Lower leg skin (tissue), 4 donors: ENCODE measurements at regions not wholly inside any gene's neighbourhood (a gene's known extent, or its start where the extent isn't known, plus 50 kb on each side); places are given as distances from the start of the nearest gene placed in this dataset.
"Not testable (repeated sequence)": the region's sequence is repeated elsewhere in the genome, so short reads cannot be mapped to it uniquely, and the experiment has no call there.

Experiments
- DNase-seq, 2 donors: peaks; one replicate each; pipeline ENCODE4 v3.0.0-alpha.2; 2019; ENCODE audit warnings: low spot score in 2 of 2
- H3K4me3 ChIP-seq: fragments of 200-600 bp; sonication (generic); 2 replicates; pipeline ENCODE4 v1.5.1; 2017; ENCODE audit warnings: mild to moderate bottlenecking, low read depth; ENCODE audit not compliant: poor library complexity, severe bottlenecking
- POLR2A ChIP-seq, 2 donors: fragments of 450-650 bp; IDR thresholded peaks; one replicate each; pipeline ENCODE4 v1.6.1; 2016 to 2017; ENCODE audit warnings: antibody characterized with exemption in 2 of 2, mild to moderate bottlenecking in 1 of 2, moderate library complexity in 1 of 2
- WGBS, 2 donors: methylation state at CpG; one replicate each; pipeline ENCODE4 v1.1.5; 2018; 5-methylcytosine and 5-hydroxymethylcytosine counted together
- intact Hi-C: fragments of 100-400 bp; cut with DNase I; formaldehyde crosslinking; loops from one replicate; pipeline ENCODE4 v1.15.0; 2023; ENCODE audit warnings: low total_unique reads
- TF ChIP-seq, protein P1 (sequence below), 3 donors: fragments of 450-650 bp; IDR thresholded peaks; one replicate each; pipeline ENCODE4 v1.5.1; 2016; ENCODE audit warnings: antibody characterized with exemption in 3 of 3, mild to moderate bottlenecking in 3 of 3, moderate library complexity in 2 of 3

DNA sequence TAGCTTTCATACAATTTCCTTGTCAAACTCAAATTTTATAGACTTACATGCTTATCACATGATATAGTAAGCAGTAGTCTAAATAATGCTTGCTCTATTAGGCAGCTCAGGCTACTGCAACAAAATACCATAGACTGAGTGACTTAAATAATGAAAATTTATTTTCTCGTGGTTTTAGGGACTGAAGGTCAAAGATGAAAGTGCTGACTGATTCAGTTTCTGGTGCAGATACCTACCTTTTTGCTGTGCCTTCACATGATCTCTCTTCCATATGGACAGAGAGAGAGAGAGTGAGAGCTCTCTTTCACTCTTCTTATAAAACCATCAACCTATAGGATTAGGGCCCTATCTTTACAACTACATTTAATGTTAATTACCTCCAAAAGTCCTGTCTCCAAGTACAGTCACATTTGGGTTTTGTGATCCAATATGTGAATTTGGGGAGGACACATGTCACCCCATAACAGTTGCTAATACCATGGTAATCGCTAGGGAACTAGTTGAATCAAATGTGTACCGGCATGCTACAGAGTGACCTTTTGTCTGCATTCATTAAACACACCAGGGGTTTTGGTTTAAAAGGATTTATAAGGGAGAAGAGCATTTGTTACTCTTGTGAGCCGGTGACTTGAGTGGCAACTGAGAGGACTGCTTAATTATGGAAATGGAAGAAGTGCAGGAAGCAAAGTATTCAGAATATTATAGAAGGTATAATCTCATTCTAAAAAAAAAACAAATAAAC, 723.4 kb upstream of the LRRTM4 start:
- no peak for TF ChIP-seq POLR2A (IDR thresholded peaks at IDR 0.05)
- TF ChIP-seq, protein P1, sequence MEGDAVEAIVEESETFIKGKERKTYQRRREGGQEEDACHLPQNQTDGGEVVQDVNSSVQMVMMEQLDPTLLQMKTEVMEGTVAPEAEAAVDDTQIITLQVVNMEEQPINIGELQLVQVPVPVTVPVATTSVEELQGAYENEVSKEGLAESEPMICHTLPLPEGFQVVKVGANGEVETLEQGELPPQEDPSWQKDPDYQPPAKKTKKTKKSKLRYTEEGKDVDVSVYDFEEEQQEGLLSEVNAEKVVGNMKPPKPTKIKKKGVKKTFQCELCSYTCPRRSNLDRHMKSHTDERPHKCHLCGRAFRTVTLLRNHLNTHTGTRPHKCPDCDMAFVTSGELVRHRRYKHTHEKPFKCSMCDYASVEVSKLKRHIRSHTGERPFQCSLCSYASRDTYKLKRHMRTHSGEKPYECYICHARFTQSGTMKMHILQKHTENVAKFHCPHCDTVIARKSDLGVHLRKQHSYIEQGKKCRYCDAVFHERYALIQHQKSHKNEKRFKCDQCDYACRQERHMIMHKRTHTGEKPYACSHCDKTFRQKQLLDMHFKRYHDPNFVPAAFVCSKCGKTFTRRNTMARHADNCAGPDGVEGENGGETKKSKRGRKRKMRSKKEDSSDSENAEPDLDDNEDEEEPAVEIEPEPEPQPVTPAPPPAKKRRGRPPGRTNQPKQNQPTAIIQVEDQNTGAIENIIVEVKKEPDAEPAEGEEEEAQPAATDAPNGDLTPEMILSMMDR (IDR thresholded peaks at IDR 0.05): no peak
- no peak overlapping the region for H3K4me3 ChIP-seq
- intact Hi-C loops: no loop called here
- WGBS, 2 donors: 66 to 67% methylated on average over 4 of the region's 4 CpGs
- no peak for DNase-seq

DNA sequence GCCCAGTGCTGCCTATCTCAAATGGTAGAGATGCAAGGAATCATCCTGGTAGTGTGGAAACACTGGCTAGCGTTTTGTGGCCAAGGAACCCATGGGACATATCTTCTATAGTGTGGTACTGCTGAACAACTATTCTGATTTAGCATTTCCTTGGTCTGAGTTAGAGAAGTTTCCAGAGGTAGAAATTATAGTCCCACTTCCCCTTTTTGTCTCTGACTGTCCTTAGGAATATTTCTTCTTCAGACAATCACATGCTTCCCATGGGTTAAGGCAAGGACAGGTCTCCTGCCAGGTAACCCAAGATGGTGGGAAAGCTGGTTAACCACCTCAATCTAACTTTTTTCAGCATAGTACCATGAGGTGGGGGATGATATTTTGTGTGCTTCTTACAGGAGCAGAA, 729.5 kb upstream of the LRRTM4 start:
- no peak for DNase-seq
- WGBS, 2 donors: 44 to 74% methylated on average over 1 of the region's 1 CpG
- TF ChIP-seq, protein P1 (IDR thresholded peaks at IDR 0.05): no peak
- H3K4me3 ChIP-seq: no peak overlapping the region
- intact Hi-C loops: no loop called here

DNA sequence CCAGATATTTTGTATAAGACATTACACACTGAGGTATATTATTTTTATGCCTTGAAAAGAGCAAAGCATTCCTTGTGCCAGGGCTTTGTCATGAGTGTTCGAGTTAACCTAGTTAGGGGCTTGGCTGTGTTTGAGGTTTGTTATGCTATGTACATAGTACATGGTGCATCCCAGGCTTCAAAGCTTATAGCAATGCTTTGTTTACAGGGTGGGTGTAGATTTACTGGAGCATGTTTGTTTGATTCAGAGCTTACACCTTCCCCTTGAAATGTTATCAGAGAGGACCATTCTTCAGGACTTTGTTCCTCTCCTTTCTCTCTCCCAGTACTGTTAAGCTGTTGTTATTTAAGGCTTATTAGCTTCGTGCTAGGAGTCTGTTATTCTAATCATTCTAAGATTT, 738.7 kb upstream of the LRRTM4 start:
- intact Hi-C loops: no loop called here
- TF ChIP-seq, protein P1 (IDR thresholded peaks at IDR 0.05): no peak
- TF ChIP-seq POLR2A (IDR thresholded peaks at IDR 0.05): no peak
- WGBS, 2 donors: 63 to 68% methylated on average over 2 of the region's 2 CpGs
- H3K4me3 ChIP-seq: no peak overlapping the region
- no peak for DNase-seq

DNA sequence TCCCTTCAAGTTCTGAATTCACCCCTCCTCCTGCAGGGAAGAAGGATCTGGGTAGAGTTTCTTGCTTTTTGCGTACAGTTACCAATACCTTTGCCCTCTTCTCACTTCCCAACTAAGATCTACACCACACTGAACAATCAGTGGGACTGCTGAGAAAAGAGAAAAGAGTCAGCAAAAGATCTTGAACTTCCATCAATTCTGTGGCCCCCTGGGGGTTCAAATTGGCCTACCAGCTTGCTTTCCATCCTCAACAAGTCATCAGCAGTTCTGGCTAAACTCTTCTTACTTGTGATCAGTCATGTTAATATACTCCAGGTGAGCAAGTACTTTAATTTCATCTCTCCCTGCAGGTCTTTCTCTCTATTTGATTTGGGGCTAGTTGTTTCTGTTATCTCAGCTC, 739.3 kb upstream of the LRRTM4 start:
- intact Hi-C loops: no loop called here
- no peak overlapping the region for H3K4me3 ChIP-seq
- 84 to 85% methylated on average over 1 of the region's 1 CpG for WGBS, 2 donors
- TF ChIP-seq, protein P1 (IDR thresholded peaks at IDR 0.05): no peak
- no peak for TF ChIP-seq POLR2A (IDR thresholded peaks at IDR 0.05)
- DNase-seq: no peak

DNA sequence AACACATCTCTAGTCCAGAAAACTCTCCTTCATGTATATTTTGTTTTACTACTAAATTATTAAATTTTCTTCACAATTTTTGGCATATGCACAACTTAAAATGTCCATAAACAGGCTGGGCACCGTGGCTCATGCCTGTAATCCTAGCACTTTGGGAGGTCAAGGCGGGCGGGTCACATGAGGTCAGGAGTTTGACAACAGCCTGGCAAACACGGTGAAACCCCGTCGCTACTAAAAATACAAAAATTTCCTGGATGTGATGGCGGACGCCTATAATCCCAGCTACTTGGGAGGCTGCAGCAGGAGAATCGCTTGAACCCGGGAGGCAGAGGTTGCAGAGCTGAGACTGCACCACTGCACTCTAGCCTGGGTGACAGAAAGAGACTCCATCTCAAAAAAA, 739.9 kb upstream of the LRRTM4 start:
- intact Hi-C loops, DNase-seq, H3K4me3 ChIP-seq: not testable (repeated sequence)
- 80 to 81% methylated on average over 10 of the region's 10 CpGs for WGBS, 2 donors

DNA sequence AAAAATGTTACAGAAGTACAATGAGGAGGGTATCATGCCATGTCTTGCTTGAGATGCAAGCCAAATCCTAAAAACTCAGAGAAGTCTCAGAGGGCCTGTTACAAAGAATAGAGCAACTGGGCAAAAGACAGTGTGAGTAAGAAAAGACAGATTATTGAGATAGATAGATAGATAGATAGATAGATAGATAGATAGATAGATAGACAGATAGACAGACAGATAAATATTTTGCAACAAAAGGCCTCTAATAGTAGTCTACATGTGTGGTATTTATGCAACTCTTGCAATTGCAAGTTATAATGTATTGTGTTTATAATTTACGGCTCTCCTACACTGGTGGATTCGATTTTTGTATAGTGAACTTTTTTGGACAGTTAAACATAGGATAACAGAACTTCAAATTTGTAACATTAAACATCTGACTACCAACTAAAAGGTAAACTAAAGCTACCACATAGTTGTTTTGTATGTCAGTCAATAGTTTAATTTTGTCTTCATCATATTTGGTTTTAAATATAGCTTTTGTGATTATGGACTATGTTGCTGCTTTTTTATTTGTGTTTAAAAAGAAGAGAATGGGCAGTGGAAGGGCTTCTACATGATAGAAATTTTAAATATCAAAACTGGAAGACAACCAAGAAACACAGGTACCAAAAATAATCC, 740.7 kb upstream of the LRRTM4 start:
- intact Hi-C loops: no loop called here
- H3K4me3 ChIP-seq: no peak overlapping the region
- 71 to 81% methylated on average over 2 of the region's 2 CpGs for WGBS, 2 donors
- no peak for TF ChIP-seq POLR2A (IDR thresholded peaks at IDR 0.05)
- TF ChIP-seq, protein P1 (IDR thresholded peaks at IDR 0.05): no peak
- DNase-seq: no peak
